AG04449 (cell line): ENCODE measurements at regions not wholly inside any gene's neighbourhood (a gene's known extent, or its start where the extent isn't known, plus 50 kb on each side); places are given as distances from the start of the nearest gene placed in this dataset.

Source experiments
- CTCF ChIA-PET: fragments of 350-600 bp; formaldehyde crosslinking; extraction: SDS; loops from one replicate; lab custom pipeline; 2021; ENCODE audit warnings: antibody characterized with exemption; lab: Yijun Ruan, JAX
- POLR2A ChIA-PET: fragments of 400-600, 350-600 bp; formaldehyde crosslinking; extraction: SDS; loops from one replicate; lab custom pipeline; 2020; ENCODE audit warnings: antibody characterized with exemption, inconsistent platforms; lab: Yijun Ruan, JAX
- DNase-seq: peaks from one replicate; pipeline ENCODE4 v3.0.0-alpha.2; 2010; ENCODE audit warnings: low read depth, low spot score
- H3K4me3 ChIP-seq: 2 replicates; pipeline ENCODE4 v1.5.1; 2011; ENCODE audit warnings: low read depth, mild to moderate bottlenecking, control low read depth, low read length
- TF ChIP-seq, protein P1 (sequence below): IDR thresholded peaks from one replicate; pipeline ENCODE4 v1.5.1; 2011; ENCODE audit warnings: mild to moderate bottlenecking, moderate library complexity, low read length, control low read depth, inconsistent platforms; ENCODE audit not compliant: insufficient read depth; ENCODE audit errors: missing control alignments

DNA sequence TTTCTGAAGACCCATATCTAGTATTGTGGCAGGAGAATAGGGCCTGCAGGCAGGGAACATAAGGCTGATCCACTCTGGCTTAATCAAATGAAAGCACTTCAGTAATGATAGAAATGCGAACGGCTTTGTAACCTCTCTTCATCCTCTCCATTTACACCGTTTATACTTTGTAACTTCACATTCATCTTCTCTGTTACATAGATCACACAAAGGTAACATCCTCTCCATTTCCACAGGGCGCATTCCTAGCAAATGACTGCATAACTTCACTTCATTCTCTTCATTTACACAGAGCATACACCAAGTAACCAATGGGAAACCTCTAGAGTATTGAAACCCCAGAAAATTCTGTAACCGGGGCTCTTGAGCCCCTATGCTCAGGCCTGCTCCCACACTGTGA lies 65.5 kb upstream of the SLC34A2 start:
- no peak for DNase-seq
- no peak overlapping the region for H3K4me3 ChIP-seq
- CTCF ChIA-PET: no interaction called here
- POLR2A ChIA-PET: no interaction called here
- TF ChIP-seq, protein P1, sequence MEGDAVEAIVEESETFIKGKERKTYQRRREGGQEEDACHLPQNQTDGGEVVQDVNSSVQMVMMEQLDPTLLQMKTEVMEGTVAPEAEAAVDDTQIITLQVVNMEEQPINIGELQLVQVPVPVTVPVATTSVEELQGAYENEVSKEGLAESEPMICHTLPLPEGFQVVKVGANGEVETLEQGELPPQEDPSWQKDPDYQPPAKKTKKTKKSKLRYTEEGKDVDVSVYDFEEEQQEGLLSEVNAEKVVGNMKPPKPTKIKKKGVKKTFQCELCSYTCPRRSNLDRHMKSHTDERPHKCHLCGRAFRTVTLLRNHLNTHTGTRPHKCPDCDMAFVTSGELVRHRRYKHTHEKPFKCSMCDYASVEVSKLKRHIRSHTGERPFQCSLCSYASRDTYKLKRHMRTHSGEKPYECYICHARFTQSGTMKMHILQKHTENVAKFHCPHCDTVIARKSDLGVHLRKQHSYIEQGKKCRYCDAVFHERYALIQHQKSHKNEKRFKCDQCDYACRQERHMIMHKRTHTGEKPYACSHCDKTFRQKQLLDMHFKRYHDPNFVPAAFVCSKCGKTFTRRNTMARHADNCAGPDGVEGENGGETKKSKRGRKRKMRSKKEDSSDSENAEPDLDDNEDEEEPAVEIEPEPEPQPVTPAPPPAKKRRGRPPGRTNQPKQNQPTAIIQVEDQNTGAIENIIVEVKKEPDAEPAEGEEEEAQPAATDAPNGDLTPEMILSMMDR: no peak

DNA sequence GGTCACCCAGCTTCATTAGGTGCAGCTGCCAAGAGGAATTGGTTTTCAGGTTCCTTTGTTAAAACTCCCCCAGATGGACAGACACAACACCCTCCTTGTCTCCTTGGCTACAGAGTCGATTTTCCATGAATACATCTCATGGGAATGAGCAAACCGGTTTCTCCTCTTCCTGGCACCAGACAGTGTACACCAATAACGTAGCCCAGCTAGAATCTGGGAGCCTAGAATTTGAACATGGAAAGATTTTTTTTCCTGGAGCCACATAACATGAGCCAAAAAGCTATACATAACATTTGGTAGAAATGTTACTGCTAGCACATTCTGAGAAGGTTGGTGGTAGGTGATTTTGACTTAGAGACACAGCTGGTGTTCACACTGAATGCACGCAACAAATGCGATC lies 62.9 kb upstream of the SLC34A2 start:
- POLR2A ChIA-PET: no interaction called here
- CTCF ChIA-PET: no interaction called here
- H3K4me3 ChIP-seq: no peak overlapping the region
- TF ChIP-seq, protein P1: no peak
- DNase-seq: no peak
